SH-SY5Y (cell line): ENCODE measurements at regions not wholly inside any gene's neighbourhood (a gene's known extent, or its start where the extent isn't known, plus 50 kb on each side); places are given as distances from the start of the nearest gene placed in this dataset.

Source experiments
- GATA2 ChIP-seq: IDR thresholded peaks from 2 replicates; pipeline ENCODE4 v1.6.1; 2011; ENCODE audit warnings: mild to moderate bottlenecking, low read depth, low read length
- GATA3 ChIP-seq: IDR thresholded peaks from 2 replicates; pipeline ENCODE4 v1.6.1; 2011; ENCODE audit warnings: low read depth, mild to moderate bottlenecking, low read length, moderate library complexity

DNA sequence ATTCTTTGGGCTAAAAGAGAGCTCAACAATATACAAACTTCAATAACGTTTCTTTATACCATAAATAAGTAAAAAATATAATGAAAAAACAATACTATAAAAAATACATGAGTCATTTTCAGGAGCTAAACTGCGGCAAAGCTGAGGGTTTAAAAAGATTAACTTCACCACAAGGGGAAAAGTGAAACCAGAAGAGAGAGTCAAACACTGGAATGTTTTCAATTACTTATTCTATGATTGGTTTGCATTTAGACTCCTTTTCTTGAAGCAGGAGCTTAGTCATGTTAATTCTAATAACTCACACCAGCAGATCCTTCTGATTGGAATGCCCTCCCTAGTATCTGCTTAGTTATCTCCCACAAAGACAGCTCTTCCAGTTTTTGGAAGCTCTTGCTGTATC, 627.3 kb downstream of the UTRN start:
- TF ChIP-seq GATA2 (no peak), GATA3 (no peak)
